ENCODE measurements at regions not wholly inside any gene's neighbourhood (a gene's known extent, or its start where the extent isn't known, plus 50 kb on each side); places are given as distances from the start of the nearest gene placed in this dataset.

GRCh38 chr6:7468382-7469081, 72.9 kb upstream of the DSP start:
- Histone ChIP-seq H3K27ac (no peak overlapping the region), H3K9me2 (ENCODE audit: insufficient read depth) (no peaks in the 10 kb centered on the region), H2AFZ (peak overlapping the region; percentile 67), H3K79me2 (ENCODE audit: low read depth) (no peaks in the 10 kb centered on the region), H3K9me3 (ENCODE audit: insufficient read depth, low read depth) (no peaks in the 10 kb centered on the region), H3K36me3 (ENCODE audit: low read depth) (no peaks in the 10 kb centered on the region), H3K4me1 (replicated peaks; ENCODE audit: insufficient read depth) (peaks cover 12% of the 10 kb centered on the region; the same call in 1 of the 2 replicates), H3F3A (ENCODE audit: insufficient read depth, low read depth) (no peaks in the 10 kb centered on the region), H4K20me1 (ENCODE audit: insufficient read depth) (no peaks in the 10 kb centered on the region), H3K4me3 (peak overlapping the region; percentile 47), H3K27me3 (ENCODE audit: insufficient read depth, low read depth) (no peaks in the 10 kb centered on the region), H3K4me2 (peak overlapping the region; percentile 81)
- DNase-seq = peak; percentile 39 to 48
- ChIA-PET POLR2A (ENCODE audit: unreplicated experiment) (interaction anchor here (0.7 kb wide), 1 partner anchor 75 kb away, joined by 3 read pairs; no protein-coding TSS in a partner anchor), CTCF (interaction anchor here (0.6 kb wide), 1 partner anchor 50 kb away, joined by 5 read pairs; no protein-coding TSS in a partner anchor)
- TF ChIP-seq EZH2 (IDR thresholded peaks at IDR 0.05; ENCODE audit: low read depth) = no peak
- no peak for TF ChIP-seq CTCF (conservative IDR thresholded peaks at IDR 0.05)
- intact Hi-C loops (cut with micrococcal nuclease; ENCODE audit: unreplicated experiment) = loop anchor here (5.0 kb wide), 1 partner anchor 74 kb away; the partner anchor contains the start of gene DSP
- BruUV-seq (replicated peaks) = no TSS peak

- no peak for DNase-seq
- H3K9me2 ChIP-seq (ENCODE audit: insufficient read depth) = no peaks in the 10 kb centered on the region
- no peak overlapping the region for H2AFZ ChIP-seq
- no peaks in the 10 kb centered on the region for H4K20me1 ChIP-seq (ENCODE audit: insufficient read depth)
- no TSS peak for BruUV-seq (replicated peaks)
- H3K4me3 ChIP-seq = no peak overlapping the region
- H3K79me2 ChIP-seq (ENCODE audit: low read depth) = no peaks in the 10 kb centered on the region
- H3K4me1 ChIP-seq (replicated peaks; ENCODE audit: insufficient read depth) = peaks cover 12% of the 10 kb centered on the region; the same call in 1 of the 2 replicates
- H3K27ac ChIP-seq = no peak overlapping the region
- no peaks in the 10 kb centered on the region for H3K27me3 ChIP-seq (ENCODE audit: insufficient read depth, low read depth)
- CTCF ChIA-PET = no interaction called here
- no peaks in the 10 kb centered on the region for H3K9me3 ChIP-seq (ENCODE audit: insufficient read depth, low read depth)
- H3K36me3 ChIP-seq (ENCODE audit: low read depth) = no peaks in the 10 kb centered on the region
- H3K4me2 ChIP-seq = no peak overlapping the region
- intact Hi-C loops (cut with micrococcal nuclease; ENCODE audit: unreplicated experiment) = loop anchor here (5.0 kb wide), 1 partner anchor 73 kb away; the partner anchor contains the start of gene DSP
- no peaks in the 10 kb centered on the region for H3F3A ChIP-seq (ENCODE audit: insufficient read depth, low read depth)
- POLR2A ChIA-PET (ENCODE audit: unreplicated experiment) = interaction anchor here (0.6 kb wide), 1 partner anchor 108 kb away, joined by 9 read pairs; no protein-coding TSS in a partner anchor
- TF ChIP-seq CTCF (conservative IDR thresholded peaks at IDR 0.05) (no peak), EZH2 (IDR thresholded peaks at IDR 0.05; ENCODE audit: low read depth) (no peak)
Observed at GRCh38 chr6:7469696-7470095, 71.8 kb upstream of the DSP start.

- H2AFZ ChIP-seq = no peak overlapping the region
- no peaks in the 10 kb centered on the region for H3K27me3 ChIP-seq (ENCODE audit: insufficient read depth, low read depth)
- H4K20me1 ChIP-seq (ENCODE audit: insufficient read depth) = no peaks in the 10 kb centered on the region
- no peak for DNase-seq
- no peak overlapping the region for H3K27ac ChIP-seq
- TF ChIP-seq CTCF (conservative IDR thresholded peaks at IDR 0.05) (no peak), EZH2 (IDR thresholded peaks at IDR 0.05; ENCODE audit: low read depth) (no peak)
- no peak overlapping the region for H3K4me3 ChIP-seq
- H3K4me2 ChIP-seq = no peak overlapping the region
- intact Hi-C loops (cut with micrococcal nuclease; ENCODE audit: unreplicated experiment) = no loop called here
- no TSS peak for BruUV-seq (replicated peaks)
- ChIA-PET POLR2A (ENCODE audit: unreplicated experiment) (no interaction called here), CTCF (no interaction called here)
- no peaks in the 10 kb centered on the region for H3F3A ChIP-seq (ENCODE audit: insufficient read depth, low read depth)
- peaks cover 12% of the 10 kb centered on the region; the same call in 1 of the 2 replicates for H3K4me1 ChIP-seq (replicated peaks; ENCODE audit: insufficient read depth)
- H3K9me2 ChIP-seq (ENCODE audit: insufficient read depth) = no peaks in the 10 kb centered on the region
- no peaks in the 10 kb centered on the region for H3K79me2 ChIP-seq (ENCODE audit: low read depth)
- no peaks in the 10 kb centered on the region for H3K36me3 ChIP-seq (ENCODE audit: low read depth)
- H3K9me3 ChIP-seq (ENCODE audit: insufficient read depth, low read depth) = no peaks in the 10 kb centered on the region
Observed at GRCh38 chr6:7471171-7471570, 70.3 kb upstream of the DSP start.
